ENCODE measurements at regions not wholly inside any gene's neighbourhood (a gene's known extent, or its start where the extent isn't known, plus 50 kb on each side); places are given as distances from the start of the nearest gene placed in this dataset.

- Histone ChIP-seq H3K9ac (ENCODE audit: control insufficient read depth, extremely low read depth, insufficient read depth, low read length) (no peak overlapping the region), H3K27me3 (ENCODE audit: control insufficient read depth, extremely low read depth, insufficient read depth, low read length) (no peaks in the 10 kb centered on the region), H3K9me3 (ENCODE audit: control insufficient read depth, low read depth, low read length) (no peaks in the 10 kb centered on the region), H3K79me2 (ENCODE audit: control insufficient read depth, insufficient read depth, low read length) (no peaks in the 10 kb centered on the region), H3K9me1 (ENCODE audit: control insufficient read depth, extremely low read depth, insufficient read depth, low read length) (no peaks in the 10 kb centered on the region), H3K4me1 (ENCODE audit: control insufficient read depth, extremely low read depth, insufficient read depth, low read length) (no peaks in the 10 kb centered on the region), H3K4me3 (ENCODE audit: control insufficient read depth in 2 of 3, extremely low read depth in 1 of 3, insufficient read depth in 2 of 3, low read depth in 1 of 3, low read length in 3 of 3) (no peak overlapping the region), H4K20me1 (ENCODE audit: control insufficient read depth, extremely low read depth, insufficient read depth, low read length) (no peaks in the 10 kb centered on the region), H3K27ac (ENCODE audit: control insufficient read depth, insufficient read depth, low read length) (no peak overlapping the region), H2AFZ (ENCODE audit: control insufficient read depth, low read length) (no peak overlapping the region), H3K4me2 (ENCODE audit: control insufficient read depth, extremely low read depth, insufficient read depth, low read depth, low read length) (no peak overlapping the region), H3K36me3 (ENCODE audit: control insufficient read depth in 2 of 2, extremely low read depth in 1 of 2, insufficient read depth in 2 of 2, low read length in 2 of 2) (no peaks in the 10 kb centered on the region)
- FAIRE-seq = no peak
- dilution Hi-C loops (cut with MboI; ENCODE audit: extremely low pct_ligation_motif_present, low sequenced_read_pairs) = no loop called here
- DNase-seq (ENCODE audit: low read depth, low spot score) = no peak
- TF ChIP-seq EZH2 (IDR thresholded peaks at IDR 0.05; ENCODE audit: low read length) (no peak), CTCF (optimal IDR thresholded peaks at IDR 0.05 in 1 of 3, IDR thresholded peaks at IDR 0.05 in 1 of 3, conservative IDR thresholded peaks at IDR 0.05 in 1 of 3; ENCODE audit: extremely low read depth in 1 of 3, insufficient read depth in 2 of 3, low read length in 3 of 3) (no peak)
Observed at GRCh38 chr13:39963612-39964011, 308.1 kb downstream of the COG6 start.

- no peaks in the 10 kb centered on the region for H3K79me2 ChIP-seq (ENCODE audit: control insufficient read depth, insufficient read depth, low read length)
- H3K4me1 ChIP-seq (ENCODE audit: control insufficient read depth, extremely low read depth, insufficient read depth, low read length) = no peaks in the 10 kb centered on the region
- FAIRE-seq (no peak), DNase-seq (ENCODE audit: low read depth, low spot score) (no peak)
- H3K9me1 ChIP-seq (ENCODE audit: control insufficient read depth, extremely low read depth, insufficient read depth, low read length) = no peaks in the 10 kb centered on the region
- H3K27ac ChIP-seq (ENCODE audit: control insufficient read depth, insufficient read depth, low read length) = no peak overlapping the region
- no peaks in the 10 kb centered on the region for H3K9me3 ChIP-seq (ENCODE audit: control insufficient read depth, low read depth, low read length)
- no peaks in the 10 kb centered on the region for H4K20me1 ChIP-seq (ENCODE audit: control insufficient read depth, extremely low read depth, insufficient read depth, low read length)
- no peak overlapping the region for H2AFZ ChIP-seq (ENCODE audit: control insufficient read depth, low read length)
- H3K27me3 ChIP-seq (ENCODE audit: control insufficient read depth, extremely low read depth, insufficient read depth, low read length) = no peaks in the 10 kb centered on the region
- no peak overlapping the region for H3K4me2 ChIP-seq (ENCODE audit: control insufficient read depth, extremely low read depth, insufficient read depth, low read depth, low read length)
- TF ChIP-seq CTCF (optimal IDR thresholded peaks at IDR 0.05 in 1 of 3, IDR thresholded peaks at IDR 0.05 in 1 of 3, conservative IDR thresholded peaks at IDR 0.05 in 1 of 3; ENCODE audit: extremely low read depth in 1 of 3, insufficient read depth in 2 of 3, low read length in 3 of 3) = no peak
- no peak for TF ChIP-seq EZH2 (IDR thresholded peaks at IDR 0.05; ENCODE audit: low read length)
- dilution Hi-C loops (cut with MboI; ENCODE audit: extremely low pct_ligation_motif_present, low sequenced_read_pairs) = no loop called here
- no peaks in the 10 kb centered on the region for H3K36me3 ChIP-seq (ENCODE audit: control insufficient read depth in 2 of 2, extremely low read depth in 1 of 2, insufficient read depth in 2 of 2, low read length in 2 of 2)
- no peak overlapping the region for H3K9ac ChIP-seq (ENCODE audit: control insufficient read depth, extremely low read depth, insufficient read depth, low read length)
- H3K4me3 ChIP-seq (ENCODE audit: control insufficient read depth in 2 of 3, extremely low read depth in 1 of 3, insufficient read depth in 2 of 3, low read depth in 1 of 3, low read length in 3 of 3) = no peak overlapping the region
Observed at GRCh38 chr13:39965309-39965708, 309.8 kb downstream of the COG6 start.

Measured in keratinocyte (primary cell).